H1 (cell line): ENCODE measurements at regions not wholly inside any gene's neighbourhood (a gene's known extent, or its start where the extent isn't known, plus 50 kb on each side); places are given as distances from the start of the nearest gene placed in this dataset.

Experiments used
- ASH2L ChIP-seq: fragments of 200-600, 300-600 bp; sonication (generic); IDR thresholded peaks from one replicate; pipeline ENCODE4 v1.7.1; 2017; ENCODE audit warnings: low read length
- CREB1 ChIP-seq: IDR thresholded peaks from 2 replicates; pipeline ENCODE4 v1.6.1; 2012; ENCODE audit warnings: inconsistent platforms
- EZH2 ChIP-seq: fragments of 200-600 bp; sonication (generic); IDR thresholded peaks from 2 replicates; pipeline ENCODE4 v1.7.1; 2012; ENCODE audit warnings: low read depth, mild to moderate bottlenecking, moderate library complexity, low read length, inconsistent platforms; ENCODE audit not compliant: severe bottlenecking
- GABPA ChIP-seq: IDR thresholded peaks from 2 replicates; pipeline ENCODE4 v1.6.1; 2011; ENCODE audit warnings: mild to moderate bottlenecking, low read length, moderate library complexity, borderline replicate concordance; ENCODE audit not compliant: insufficient read depth
- JUN ChIP-seq: IDR thresholded peaks from 2 replicates; pipeline ENCODE4 v1.6.1; 2011; ENCODE audit warnings: low read depth, mild to moderate bottlenecking, improper control_type of control experiment, low read length
- NRF1 ChIP-seq: IDR thresholded peaks from 2 replicates; pipeline ENCODE4 v1.6.1; 2011; ENCODE audit warnings: mild to moderate bottlenecking, low read depth, low read length, improper control_type of control experiment
- RBBP5 ChIP-seq: IDR thresholded peaks from 2 replicates; pipeline ENCODE4 v1.7.1; 2012; ENCODE audit warnings: low read depth, mild to moderate bottlenecking, inconsistent platforms, low read length, moderate library complexity, borderline replicate concordance
- SP2 ChIP-seq: IDR thresholded peaks from 2 replicates; pipeline ENCODE4 v1.6.1; 2012; ENCODE audit warnings: mild to moderate bottlenecking, low read length, inconsistent platforms
- TEAD4 ChIP-seq: IDR thresholded peaks from 2 replicates; pipeline ENCODE4 v1.6.1; 2012; ENCODE audit warnings: low read depth, low read length, inconsistent platforms, mixed read lengths

- TF ChIP-seq JUN (no peak), RBBP5 (no peak), EZH2 (no peak), TEAD4 (no peak), SP2 (no peak), CREB1 (no peak), NRF1 (no peak), ASH2L (no peak), GABPA (no peak)
- TF ChIP-seq, all 59 proteins: peak for 0
These were observed 428.8 kb downstream of the CDK5RAP2 start (continued) for GRCh38 chr9:120151149-120151548.
